Adipose tissue (tissue), 3 donors: ENCODE measurements at regions not wholly inside any gene's neighbourhood (a gene's known extent, or its start where the extent isn't known, plus 50 kb on each side); places are given as distances from the start of the nearest gene placed in this dataset.

ENCODE experiments used
- H3K27ac ChIP-seq: one replicate; pipeline ENCODE4 v1.5.1; 2013; ENCODE audit warnings: low read depth, low read length
- whole genome bisulfite sequencing, 3 donors: extraction: QIAGEN DNeasy Blood & Tissue Kit; methylation state at CpG; one replicate each; pipeline ENCODE4 v1.1.7; 2013; 5-methylcytosine and 5-hydroxymethylcytosine counted together
- donor health status: healthy with polysubstance abuse.
- donor health status: Bipolar disorder and iron deficiency.
- donor health status: healthy.

DNA sequence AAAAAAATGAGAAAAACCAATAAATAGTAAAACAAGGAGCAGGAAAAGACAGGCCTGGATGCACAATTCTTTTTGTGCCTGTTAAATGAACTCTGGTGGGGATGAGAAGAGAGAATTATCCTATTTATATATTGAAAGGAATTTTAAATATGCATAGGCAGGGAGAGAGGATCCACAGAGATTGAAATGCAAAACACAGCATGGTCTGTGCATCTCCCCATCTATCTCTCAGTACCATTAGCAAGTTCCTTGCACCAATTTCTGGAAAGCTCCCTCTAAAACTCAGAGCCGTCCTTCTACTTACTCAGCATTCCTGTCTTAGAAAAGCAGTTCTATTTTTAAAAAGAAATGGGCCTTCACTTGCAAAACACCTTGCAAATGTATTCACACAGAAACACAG is 502.3 kb upstream of the KLHL29 start:
- no peak overlapping the region for H3K27ac ChIP-seq
- 46 to 75% (median 57%) methylated on average over 1 of the region's 1 CpG for WGBS, 3 donors

DNA sequence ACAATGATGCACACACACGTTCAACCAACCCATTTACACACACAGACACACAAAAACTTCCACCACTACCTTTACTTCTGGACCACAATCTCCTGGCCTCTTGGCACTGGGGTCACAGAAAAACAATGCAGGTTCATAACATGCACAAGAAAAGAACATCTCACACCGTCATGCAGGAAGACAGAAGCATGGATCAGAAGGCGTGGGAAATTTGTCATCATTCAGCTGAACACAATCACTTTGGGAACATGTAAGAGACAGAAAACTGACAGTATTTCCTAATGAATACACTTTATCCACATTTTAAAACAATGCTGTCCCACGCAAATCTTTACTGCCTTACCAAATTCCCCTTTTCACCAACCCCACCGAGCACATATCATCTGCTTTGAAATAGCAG is 501.9 kb upstream of the KLHL29 start:
- WGBS, 3 donors: 63 to 73% (median 66%) methylated on average over 5 of the region's 5 CpGs
- H3K27ac ChIP-seq: no peak overlapping the region

DNA sequence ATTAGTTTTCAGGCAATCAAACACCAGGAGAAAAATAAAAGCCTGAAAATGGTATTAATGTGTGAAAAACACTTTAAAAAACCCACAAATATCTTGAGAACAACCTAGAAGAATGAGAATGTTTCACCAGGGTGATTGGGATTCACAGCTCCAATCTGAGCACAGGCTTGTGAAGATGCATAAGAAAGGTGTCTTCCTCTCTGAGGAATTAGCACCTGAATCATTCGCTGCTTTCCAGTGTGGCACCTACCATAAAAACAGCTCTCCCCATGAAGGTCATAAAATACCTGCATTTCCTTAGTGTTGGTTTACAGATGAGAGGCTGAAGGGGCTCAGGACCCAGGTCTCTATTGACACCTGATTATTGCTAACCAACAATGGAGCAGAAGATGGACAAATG is 499.7 kb upstream of the KLHL29 start:
- 63 to 81% (median 70%) methylated on average over 1 of the region's 1 CpG for WGBS, 3 donors

DNA sequence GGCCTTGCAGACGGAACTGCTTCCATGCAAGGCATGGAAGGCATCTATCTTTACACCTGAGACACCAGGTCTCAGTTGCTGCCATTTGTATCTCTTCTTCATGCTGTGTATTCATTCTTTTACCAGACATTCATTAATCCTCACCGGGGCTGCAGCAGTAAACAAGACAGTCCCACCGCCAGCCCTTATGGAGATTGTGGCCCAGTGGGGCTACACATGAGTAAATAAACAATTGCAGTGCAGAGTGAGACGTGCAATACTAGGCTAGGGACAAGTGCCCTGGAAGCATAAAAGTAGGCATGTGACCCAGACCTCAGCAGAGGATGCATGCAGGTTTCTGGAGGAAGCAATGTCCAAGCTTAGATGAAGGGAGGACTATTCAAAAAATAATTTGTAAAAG is 497.6 kb upstream of the KLHL29 start:
- 66 to 73% (median 69%) methylated on average over 4 of the region's 4 CpGs for WGBS, 3 donors
- no peak overlapping the region for H3K27ac ChIP-seq

More for the DNA sequence above, 499.7 kb upstream of the KLHL29 start:
- no peak overlapping the region for H3K27ac ChIP-seq

DNA sequence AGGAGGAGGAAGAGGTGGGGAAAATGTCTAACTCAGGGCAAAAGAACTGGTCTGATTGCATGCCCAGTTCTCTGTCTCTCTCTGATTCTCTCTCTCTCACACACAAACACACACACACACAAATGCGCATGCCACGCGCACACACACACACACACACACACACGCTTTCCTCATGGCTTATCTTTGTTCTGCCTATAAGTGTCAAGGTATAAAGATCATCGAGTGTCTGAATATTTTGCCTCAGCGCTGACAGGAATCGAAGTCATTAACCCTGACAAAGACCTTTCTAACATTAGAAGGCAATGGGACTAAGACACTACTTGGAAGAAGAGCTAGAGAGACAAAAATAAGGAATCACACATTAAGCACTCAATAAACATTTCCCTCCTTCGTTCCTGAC is 497.1 kb upstream of the KLHL29 start:
- WGBS, 3 donors: 60 to 83% (median 82%) methylated on average over 8 of the region's 8 CpGs

DNA sequence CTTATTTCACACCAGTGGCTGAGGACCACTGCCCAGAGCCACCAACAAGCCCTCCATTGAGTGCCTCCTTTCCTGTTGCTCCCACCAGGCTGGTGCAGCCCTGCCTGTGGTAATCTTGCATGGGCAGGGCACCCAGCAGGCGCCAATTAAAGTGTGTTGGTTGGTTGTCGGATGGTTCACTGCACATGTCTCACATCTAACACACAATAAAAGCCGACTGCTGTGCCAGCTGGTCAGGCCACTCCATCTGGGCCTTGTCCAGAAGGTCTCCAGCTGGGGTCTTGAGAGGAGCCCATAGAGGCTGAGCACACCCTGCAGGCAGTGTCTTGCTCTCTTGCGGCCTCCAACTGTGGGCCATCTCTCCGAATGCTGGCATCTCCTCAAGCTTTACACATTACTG is 494.8 kb upstream of the KLHL29 start:
- 87 to 90% (median 88%) methylated on average over 5 of the region's 5 CpGs for WGBS, 3 donors
- no peak overlapping the region for H3K27ac ChIP-seq

More for the DNA sequence above, 497.1 kb upstream of the KLHL29 start:
- H3K27ac ChIP-seq: no peak overlapping the region

DNA sequence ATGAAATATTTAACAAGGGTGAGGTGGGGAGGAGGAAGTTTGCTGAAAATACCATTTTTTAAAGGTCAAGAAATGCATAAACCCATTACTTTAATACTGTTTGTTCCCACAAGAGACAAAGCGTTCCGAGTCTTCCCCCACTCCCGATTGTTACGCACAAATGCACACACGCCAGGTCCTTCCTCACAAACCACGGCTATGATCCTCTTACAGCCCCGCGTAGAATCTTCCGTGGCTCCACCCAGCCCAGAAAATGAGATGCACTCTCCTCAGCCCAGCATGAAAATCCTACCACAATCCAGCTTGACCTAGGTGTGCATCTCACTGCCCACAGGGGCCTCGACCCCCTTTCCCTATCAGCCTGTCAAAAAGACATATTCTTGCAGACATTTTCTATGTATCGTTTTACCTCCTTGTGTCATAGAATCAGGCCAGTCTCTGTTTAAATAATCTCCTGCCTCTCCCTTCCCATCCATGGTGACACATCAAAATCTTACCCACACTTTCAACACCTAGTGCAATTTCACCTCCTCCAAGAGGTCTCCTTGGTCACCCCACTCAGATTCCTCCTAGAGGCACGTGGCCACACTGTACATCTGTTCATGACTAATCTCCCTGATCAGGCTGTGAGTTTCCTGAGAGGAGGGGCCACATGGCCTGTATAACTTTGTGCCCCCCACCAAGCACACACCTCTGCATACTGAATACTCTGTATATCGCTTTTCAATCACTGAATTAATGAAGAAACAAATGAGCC is 491.0 kb upstream of the KLHL29 start:
- 74 to 85% (median 79%) methylated on average over 13 of the region's 13 CpGs for WGBS, 3 donors

DNA sequence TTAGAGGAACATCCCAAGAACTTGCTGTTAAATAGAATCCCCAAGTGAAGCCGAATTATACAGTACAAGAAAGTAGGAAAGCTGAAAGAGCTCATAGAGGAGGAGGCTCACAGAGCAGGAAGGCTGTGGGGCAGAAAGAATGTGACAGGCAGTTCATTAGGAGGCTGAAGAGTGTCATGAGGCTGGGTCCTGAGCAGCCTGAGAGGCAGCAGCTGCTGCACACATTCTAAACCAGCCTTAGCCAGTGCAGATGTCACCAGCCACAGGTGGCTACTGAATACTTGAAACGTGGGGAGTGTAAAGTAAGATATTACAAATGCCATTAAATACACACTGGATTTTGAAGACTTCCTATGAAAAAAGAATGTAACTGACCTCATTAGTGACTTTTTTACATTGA is 490.2 kb upstream of the KLHL29 start:
- no peak overlapping the region for H3K27ac ChIP-seq
- 33 to 49% (median 44%) methylated on average over 2 of the region's 2 CpGs for WGBS, 3 donors

More for the DNA sequence above, 491.0 kb upstream of the KLHL29 start:
- H3K27ac ChIP-seq: no peak overlapping the region

DNA sequence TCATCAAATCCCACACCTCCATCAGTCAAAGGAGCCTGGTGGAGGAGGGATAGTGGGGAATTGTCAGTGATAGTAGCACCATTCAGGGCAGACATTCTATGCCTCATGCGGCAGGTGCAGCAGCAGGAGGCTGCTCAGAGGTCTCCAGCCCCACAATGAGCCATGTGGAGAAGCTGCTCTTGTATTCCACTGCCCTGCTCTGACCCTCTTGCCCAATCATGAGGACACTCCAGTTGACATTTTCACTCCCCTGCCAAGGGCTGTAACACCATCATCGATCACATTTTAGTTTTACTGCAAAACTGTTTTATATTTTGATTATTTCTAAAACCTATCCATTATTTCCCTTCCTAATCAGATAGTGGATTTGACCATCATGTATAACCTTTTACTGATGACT is 487.6 kb upstream of the KLHL29 start:
- 64 to 93% (median 89%) methylated on average over 2 of the region's 2 CpGs for WGBS, 3 donors

DNA sequence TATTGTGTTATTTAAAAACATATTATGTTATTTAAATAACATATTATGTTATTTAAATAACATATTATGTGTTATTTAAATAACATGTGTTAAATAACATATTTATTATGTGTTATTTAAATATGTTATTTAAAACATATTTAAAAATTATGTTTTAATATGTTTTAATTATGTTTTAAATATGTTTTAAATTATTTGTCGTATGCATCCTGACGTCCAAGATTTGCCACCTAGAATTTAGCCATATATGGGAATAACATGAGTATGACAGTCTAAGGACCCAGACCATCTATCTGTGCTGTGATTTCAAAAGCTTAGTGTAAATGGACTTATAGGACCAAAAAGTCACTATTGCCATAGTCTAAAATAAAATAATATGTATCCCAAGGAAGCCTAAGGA is 484.3 kb upstream of the KLHL29 start:
- 91 to 95% (median 94%) methylated on average over 2 of the region's 2 CpGs for WGBS, 3 donors
- no peak overlapping the region for H3K27ac ChIP-seq

More for the DNA sequence above, 487.6 kb upstream of the KLHL29 start:
- no peak overlapping the region for H3K27ac ChIP-seq

DNA sequence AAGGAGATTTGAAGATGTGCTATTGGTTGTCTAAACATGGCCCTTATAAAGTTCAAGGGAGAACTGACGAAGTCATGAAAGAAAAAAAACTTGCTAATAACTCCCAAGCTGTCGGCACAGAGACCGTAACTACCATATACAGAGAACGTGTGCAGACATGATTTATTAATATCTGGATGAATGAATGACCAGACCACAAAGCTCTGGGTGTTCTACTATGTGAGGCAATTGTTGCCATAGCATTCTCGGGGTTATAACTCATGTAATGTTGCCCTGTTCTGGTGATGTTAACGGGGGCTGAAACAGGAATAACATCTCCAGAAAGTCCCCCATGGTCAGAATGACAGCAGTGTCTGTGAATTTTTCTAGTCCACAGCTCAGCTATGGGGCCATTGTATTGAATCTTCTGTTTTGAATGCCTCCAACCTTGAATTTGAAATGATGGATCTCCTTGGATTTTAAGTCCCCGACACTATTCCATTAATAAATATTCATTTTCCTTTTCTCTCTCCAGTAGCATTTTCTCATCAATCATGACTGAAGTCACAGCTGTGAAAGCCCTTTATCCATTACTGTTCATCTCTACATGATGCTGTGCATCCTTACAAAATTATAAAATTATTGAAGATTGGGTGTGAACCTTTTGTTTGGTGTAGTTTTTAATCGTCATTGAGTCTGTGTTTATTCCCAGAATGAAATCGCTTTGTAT is 483.4 kb upstream of the KLHL29 start:
- 54 to 79% (median 77%) methylated on average over 9 of the region's 9 CpGs for WGBS, 3 donors
- H3K27ac ChIP-seq: no peak overlapping the region

DNA sequence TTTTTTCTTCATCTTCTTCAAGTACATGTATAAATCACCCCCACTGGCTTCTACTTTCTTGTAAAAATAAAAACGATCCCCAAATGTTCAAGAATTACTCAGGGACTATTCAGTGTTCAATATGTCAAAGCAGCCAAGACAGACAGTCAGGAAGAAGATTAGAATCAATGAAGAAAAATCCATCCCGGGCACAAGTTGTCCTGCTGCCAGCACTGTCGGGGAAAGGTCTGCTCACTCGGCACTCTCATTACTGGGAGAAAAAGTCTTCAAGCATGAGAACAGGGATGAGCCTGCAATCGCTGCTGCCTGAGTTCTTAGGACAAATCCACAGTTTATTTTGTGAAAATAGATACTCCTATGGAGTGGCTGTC is 482.8 kb upstream of the KLHL29 start:
- 33 to 69% (median 69%) methylated on average over 5 of the region's 5 CpGs for WGBS, 3 donors
- H3K27ac ChIP-seq: no peak overlapping the region

DNA sequence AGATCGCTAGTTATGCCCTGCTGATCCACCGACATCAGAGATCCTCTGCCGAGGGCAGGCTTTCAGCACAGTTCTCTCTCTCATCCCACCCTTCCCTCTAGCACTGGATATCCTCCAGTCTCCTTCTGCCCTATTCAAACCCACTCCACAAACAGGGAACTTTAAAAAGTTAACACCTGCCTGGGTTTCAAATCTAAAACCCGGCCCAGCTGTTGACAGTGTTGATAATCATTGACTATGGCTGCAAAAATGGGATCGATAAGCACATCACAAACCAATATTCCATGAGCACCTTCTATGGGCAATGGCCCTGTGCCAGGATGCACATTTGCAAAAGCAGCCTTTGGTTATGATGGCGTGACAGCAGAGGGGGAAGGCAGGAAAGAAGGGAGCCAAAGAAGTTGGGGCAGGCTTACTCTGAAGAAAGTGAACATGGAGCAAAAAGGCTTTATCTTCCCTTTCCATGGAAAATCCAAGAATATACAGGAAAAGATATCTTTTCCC is 482.3 kb upstream of the KLHL29 start:
- no peak overlapping the region for H3K27ac ChIP-seq
- WGBS, 3 donors: 46 to 88% (median 88%) methylated on average over 6 of the region's 6 CpGs

DNA sequence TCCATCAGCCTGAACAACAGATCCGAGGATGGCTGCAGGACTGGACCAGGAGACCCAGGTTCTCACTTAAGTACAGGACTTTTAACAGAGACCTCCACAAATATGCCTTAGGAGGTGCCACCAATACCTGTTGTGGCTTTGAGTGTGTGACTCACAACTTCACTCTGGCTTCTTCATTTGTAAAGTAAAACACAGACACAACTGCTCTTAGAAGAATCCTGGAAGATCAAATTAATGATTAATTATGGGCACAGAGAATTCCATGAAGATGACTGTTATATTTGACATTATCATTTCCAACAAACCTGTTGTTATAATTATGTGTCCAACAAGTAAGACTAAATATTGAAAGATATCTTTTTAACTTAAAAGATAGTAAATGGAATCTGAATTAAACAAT is 481.4 kb upstream of the KLHL29 start:
- no peak overlapping the region for H3K27ac ChIP-seq
- WGBS, 3 donors: 76 to 85% (median 84%) methylated on average over 1 of the region's 1 CpG

DNA sequence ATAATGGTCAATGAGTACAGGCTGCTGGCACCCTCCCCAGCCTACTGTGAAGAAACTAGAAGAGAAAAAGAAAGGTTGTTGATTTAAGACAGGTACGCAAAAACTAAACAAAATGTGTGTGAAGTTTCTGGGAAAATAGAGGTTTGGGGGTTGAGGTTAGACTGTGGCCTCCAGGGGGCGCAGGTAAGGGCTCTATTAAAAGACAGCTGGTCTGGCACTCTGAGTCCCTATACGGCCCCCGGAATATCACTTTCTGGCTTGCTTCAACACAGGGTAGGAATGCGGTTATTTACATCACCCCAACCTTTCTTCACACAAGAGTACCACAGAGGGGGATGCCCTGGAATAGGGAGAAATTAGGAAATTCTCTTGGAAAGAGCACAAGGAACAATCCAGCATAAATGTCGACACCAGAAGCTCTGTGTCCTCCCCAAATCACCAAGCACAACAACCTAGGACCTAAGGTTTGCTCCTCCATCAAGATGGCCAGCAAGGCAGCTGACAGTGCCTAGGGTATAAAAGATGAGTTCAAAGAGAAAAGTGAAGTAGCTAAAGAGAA is 480.8 kb upstream of the KLHL29 start:
- no peak overlapping the region for H3K27ac ChIP-seq
- 53 to 59% (median 53%) methylated on average over 6 of the region's 6 CpGs for WGBS, 3 donors

DNA sequence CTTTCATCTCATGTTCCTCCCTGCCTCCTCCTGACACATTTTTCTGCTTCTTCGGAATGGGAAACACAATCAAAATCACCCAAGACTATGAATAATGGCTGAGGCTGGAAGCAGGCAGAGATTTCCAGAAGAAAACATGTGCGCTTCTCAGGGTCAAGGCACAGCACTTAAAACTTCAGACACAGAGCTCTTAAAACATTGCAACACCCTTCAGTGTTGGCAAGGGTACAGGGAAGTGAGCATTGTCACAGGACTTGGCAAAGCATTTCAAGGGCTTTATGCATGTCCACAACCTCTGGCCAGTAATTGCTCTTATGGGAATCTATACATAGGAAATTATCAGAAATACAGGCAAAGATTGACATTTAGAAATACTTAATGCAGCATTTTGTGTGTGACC is 477.6 kb upstream of the KLHL29 start:
- no peak overlapping the region for H3K27ac ChIP-seq
- WGBS, 3 donors: 56 to 65% (median 62%) methylated on average over 2 of the region's 2 CpGs

DNA sequence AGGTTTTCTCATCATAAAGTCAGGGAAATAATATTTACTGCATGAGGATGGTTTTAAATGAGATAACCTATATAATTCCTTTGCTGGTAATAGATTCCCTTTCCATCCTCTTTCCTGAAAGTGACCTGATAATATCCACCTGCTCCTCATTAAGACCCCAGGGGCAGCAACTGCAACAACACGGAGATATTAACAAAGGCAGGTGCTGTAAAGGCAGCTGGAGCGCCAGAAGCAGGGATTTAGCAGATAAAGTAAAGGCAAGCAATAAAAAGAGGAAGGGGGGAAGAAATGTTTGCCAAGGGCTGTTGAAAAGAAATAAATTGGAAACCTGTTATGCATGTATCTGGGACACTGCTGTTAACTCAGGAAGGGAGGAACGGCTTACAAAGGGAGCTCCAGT is 472.6 kb upstream of the KLHL29 start:
- no peak overlapping the region for H3K27ac ChIP-seq
- 47 to 74% (median 62%) methylated on average over 3 of the region's 3 CpGs for WGBS, 3 donors

DNA sequence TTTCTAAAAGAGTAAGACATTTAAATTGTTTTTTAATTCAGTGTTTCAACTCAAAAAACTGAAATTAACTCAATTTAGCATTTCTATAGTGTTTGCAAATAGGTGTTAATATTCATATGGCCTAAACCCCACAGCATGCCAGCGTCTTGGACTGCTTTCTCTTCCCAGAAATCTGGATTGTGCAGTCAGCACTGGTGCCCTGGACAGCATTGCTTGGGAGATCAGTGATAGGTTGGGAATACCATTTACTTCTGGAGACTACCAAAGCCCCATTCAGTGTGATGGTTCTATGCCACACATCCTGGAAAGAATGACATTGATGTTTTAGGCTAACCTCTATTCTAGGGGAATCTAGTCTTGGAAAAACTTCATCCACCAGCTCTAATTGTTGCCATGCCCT is 455.0 kb upstream of the KLHL29 start:
- no peak overlapping the region for H3K27ac ChIP-seq
- WGBS, 3 donors: 49 to 74% (median 67%) methylated on average over 1 of the region's 1 CpG

DNA sequence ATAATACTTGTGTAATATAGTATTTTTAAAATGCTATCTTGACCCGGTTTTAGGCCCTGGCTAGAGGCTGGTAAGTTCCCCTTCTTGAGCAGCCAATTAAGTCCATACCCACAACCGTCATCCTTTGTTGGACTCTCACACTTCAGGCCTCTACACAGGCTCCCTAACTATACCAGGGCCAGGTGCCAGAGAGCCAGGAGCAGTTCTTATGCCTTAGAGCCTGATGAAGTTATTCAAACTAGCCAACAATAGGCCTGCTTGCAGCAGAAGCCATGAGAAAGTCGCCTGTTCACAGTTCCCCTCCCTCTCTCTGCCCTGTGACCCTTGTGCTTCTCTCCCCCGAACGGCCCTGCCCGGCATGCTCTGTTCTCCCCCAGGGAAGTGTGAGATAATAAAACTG is 454.2 kb upstream of the KLHL29 start:
- WGBS, 3 donors: 52 to 62% (median 60%) methylated on average over 6 of the region's 6 CpGs
- H3K27ac ChIP-seq: no peak overlapping the region
